ENCODE measurements at regions not wholly inside any gene's neighbourhood (a gene's known extent, or its start where the extent isn't known, plus 50 kb on each side); places are given as distances from the start of the nearest gene placed in this dataset.
A peak's percentile ranks its signal among the peaks of the same experiment; 100 is the strongest.

GRCh38 chr3:135871311-135871710 is 94.2 kb upstream of the PPP2R3A start:
- Mint-ChIP-seq H3K27ac (peak overlapping the region; percentile 25), H3K36me3 (ENCODE audit: low read depth) (peaks cover 12% of the 10 kb centered on the region)

DNA sequence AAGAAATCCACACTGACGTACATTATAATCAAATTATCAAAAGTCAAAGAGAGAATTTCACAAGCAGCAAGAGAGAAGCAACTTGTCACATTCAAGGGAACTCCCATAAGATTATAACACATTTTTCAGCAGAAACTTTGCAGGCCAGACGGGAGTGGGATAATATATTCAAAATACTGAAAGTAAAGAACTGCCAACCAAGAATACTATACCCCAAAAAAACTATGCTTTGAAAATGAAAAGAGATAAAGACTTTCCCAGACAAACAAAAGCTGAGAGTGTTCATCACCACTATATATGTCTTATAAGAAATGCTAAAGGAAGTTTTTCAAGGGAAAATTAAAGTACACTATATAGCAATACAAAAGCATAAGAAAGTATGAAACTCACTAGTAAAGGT is 91.5 kb upstream of the PPP2R3A start:
- H3K4me3 Mint-ChIP-seq, result no peak overlapping the region
- peaks cover 13% of the 10 kb centered on the region for H3K9me3 Mint-ChIP-seq
- no peak overlapping the region for H3K27ac Mint-ChIP-seq
- H3K4me1 Mint-ChIP-seq (ENCODE audit: low read depth), result peaks cover 57% of the 10 kb centered on the region
- DNase-seq, result no peak
- H3K27me3 Mint-ChIP-seq (ENCODE audit: insufficient read depth), result no peaks in the 10 kb centered on the region; the same call in 1 of the 2 replicates
- H3K36me3 Mint-ChIP-seq (ENCODE audit: low read depth), result peaks cover 12% of the 10 kb centered on the region
- no peak for TF ChIP-seq CTCF (IDR thresholded peaks at IDR 0.05)

More at GRCh38 chr3:135871311-135871710, 94.2 kb upstream of the PPP2R3A start:
- DNase-seq, result no peak
- no peak for TF ChIP-seq CTCF (IDR thresholded peaks at IDR 0.05)
- Mint-ChIP-seq H3K27me3 (ENCODE audit: insufficient read depth) (no peaks in the 10 kb centered on the region; the same call in none of the 2 replicates), H3K9me3 (peaks cover 13% of the 10 kb centered on the region), H3K4me3 (no peak overlapping the region; the same call in 1 of the 2 replicates), H3K4me1 (ENCODE audit: low read depth) (peaks cover 52% of the 10 kb centered on the region)

GRCh38 chr3:135878501-135878900 is 87.0 kb upstream of the PPP2R3A start:
- peaks cover 6% of the 10 kb centered on the region for H3K36me3 Mint-ChIP-seq (ENCODE audit: low read depth)
- DNase-seq, result no peak
- H3K4me1 Mint-ChIP-seq (ENCODE audit: low read depth), result peaks cover 16% of the 10 kb centered on the region
- H3K9me3 Mint-ChIP-seq, result peaks cover 7% of the 10 kb centered on the region
- no peak overlapping the region for H3K27ac Mint-ChIP-seq
- no peak overlapping the region for H3K4me3 Mint-ChIP-seq
- no peaks in the 10 kb centered on the region; the same call in 1 of the 2 replicates for H3K27me3 Mint-ChIP-seq (ENCODE audit: insufficient read depth)
- no peak for TF ChIP-seq CTCF (IDR thresholded peaks at IDR 0.05)

DNA sequence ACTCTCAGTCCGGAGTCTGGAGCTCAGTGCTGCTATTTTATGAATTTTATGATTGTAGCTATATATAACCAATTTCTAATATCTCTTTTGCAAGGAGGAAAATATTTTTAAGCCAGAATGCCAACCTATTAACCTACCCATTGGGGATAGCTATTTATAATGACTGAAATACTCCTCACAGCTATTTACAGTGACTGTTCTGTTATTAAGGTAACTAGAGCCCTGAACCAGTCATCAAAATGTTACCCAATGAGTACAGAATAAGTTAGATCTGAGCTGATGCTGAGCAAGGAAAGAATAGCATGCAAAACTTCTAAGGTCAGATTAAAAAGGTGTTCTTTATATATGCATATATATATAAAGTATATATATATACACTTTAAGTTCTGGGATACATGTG is 79.6 kb upstream of the PPP2R3A start:
- no peak for DNase-seq
- H3K27me3 Mint-ChIP-seq (ENCODE audit: insufficient read depth), result no peaks in the 10 kb centered on the region; the same call in none of the 2 replicates
- no peaks in the 10 kb centered on the region for H3K36me3 Mint-ChIP-seq (ENCODE audit: low read depth)
- H3K9me3 Mint-ChIP-seq, result no peaks in the 10 kb centered on the region
- H3K4me1 Mint-ChIP-seq (ENCODE audit: low read depth), result peaks cover 24% of the 10 kb centered on the region
- no peak for TF ChIP-seq CTCF (IDR thresholded peaks at IDR 0.05)
- no peak overlapping the region for H3K4me3 Mint-ChIP-seq
- H3K27ac Mint-ChIP-seq, result no peak overlapping the region

GRCh38 chr3:135887220-135887619 is 78.3 kb upstream of the PPP2R3A start:
- Mint-ChIP-seq H3K4me1 (ENCODE audit: low read depth) (peaks cover 37% of the 10 kb centered on the region), H3K9me3 (no peaks in the 10 kb centered on the region), H3K27me3 (ENCODE audit: insufficient read depth) (no peaks in the 10 kb centered on the region; the same call in none of the 2 replicates), H3K27ac (peak overlapping the region; percentile 61), H3K4me3 (0 out of 2 replicates have a peak overlapping the region, but pooled peaks have one; percentile 11), H3K36me3 (ENCODE audit: low read depth) (no peaks in the 10 kb centered on the region)
- TF ChIP-seq CTCF (IDR thresholded peaks at IDR 0.05), result no peak
- DNase-seq, result peak; percentile 79

- no peaks in the 10 kb centered on the region for H3K36me3 Mint-ChIP-seq (ENCODE audit: low read depth)
- H3K4me1 Mint-ChIP-seq (ENCODE audit: low read depth), result peaks cover 42% of the 10 kb centered on the region
- H3K4me3 Mint-ChIP-seq, result no peak overlapping the region
- no peak for DNase-seq
- no peak overlapping the region for H3K27ac Mint-ChIP-seq
- H3K27me3 Mint-ChIP-seq (ENCODE audit: insufficient read depth), result no peaks in the 10 kb centered on the region; the same call in none of the 2 replicates
- H3K9me3 Mint-ChIP-seq, result no peaks in the 10 kb centered on the region
- TF ChIP-seq CTCF (IDR thresholded peaks at IDR 0.05), result no peak
These were observed 76.1 kb upstream of the PPP2R3A start for GRCh38 chr3:135889443-135889842.
